COLO668 (cell line): ENCODE measurements at regions not wholly inside any gene's neighbourhood (a gene's known extent, or its start where the extent isn't known, plus 50 kb on each side); places are given as distances from the start of the nearest gene placed in this dataset.
"Not testable (repeated sequence)": the region's sequence is repeated elsewhere in the genome, so short reads cannot be mapped to it uniquely, and the experiment has no call there.

Source experiments
- DNase-seq: peaks from one replicate; lab custom pipeline; 2025; ENCODE audit not compliant: unreplicated experiment; lab: John Stamatoyannopoulos, UW

GRCh38 chr6:169145496-169145895 is 108.2 kb downstream of the THBS2 start:
- no peak for DNase-seq

GRCh38 chr6:169144356-169144755 is 109.3 kb downstream of the THBS2 start:
- DNase-seq: no peak

GRCh38 chr6:169142538-169142844 is 111.2 kb downstream of the THBS2 start:
- DNase-seq: no peak

- no peak for DNase-seq
These were observed 111.7 kb downstream of the THBS2 start for GRCh38 chr6:169141671-169142537.

- no peak for DNase-seq
These were observed 112.6 kb downstream of the THBS2 start for GRCh38 chr6:169140986-169141495.

- DNase-seq: no peak
These were observed 114.3 kb downstream of the THBS2 start for GRCh38 chr6:169139179-169139971.

GRCh38 chr6:169132352-169132940 is 121.2 kb downstream of the THBS2 start:
- no peak for DNase-seq

- DNase-seq: no peak
These were observed 122.3 kb downstream of the THBS2 start for GRCh38 chr6:169131390-169131789.

- DNase-seq: no peak
These were observed 123.5 kb downstream of the THBS2 start for GRCh38 chr6:169130113-169130512.

- no peak for DNase-seq
These were observed 132.6 kb downstream of the THBS2 start for GRCh38 chr6:169121013-169121412.

GRCh38 chr6:169119669-169120068 is 134.0 kb downstream of the THBS2 start:
- DNase-seq: no peak

GRCh38 chr6:169118346-169118830 is 135.3 kb downstream of the THBS2 start:
- no peak for DNase-seq

GRCh38 chr6:169117663-169118062 is 136.0 kb downstream of the THBS2 start:
- no peak for DNase-seq

- DNase-seq: no peak
These were observed 138.0 kb downstream of the THBS2 start for GRCh38 chr6:169115632-169116031.

GRCh38 chr6:169114632-169115031 is 139.0 kb downstream of the THBS2 start:
- DNase-seq: not testable (repeated sequence)

- no peak for DNase-seq
These were observed 140.9 kb downstream of the THBS2 start for GRCh38 chr6:169112483-169113320.

- DNase-seq: no peak
These were observed 142.4 kb downstream of the THBS2 start for GRCh38 chr6:169111203-169111602.

- no peak for DNase-seq
These were observed 144.0 kb downstream of the THBS2 start for GRCh38 chr6:169109411-169110220.

GRCh38 chr6:169108753-169109152 is 144.9 kb downstream of the THBS2 start:
- DNase-seq: no peak

- no peak for DNase-seq
These were observed 147.5 kb downstream of the THBS2 start for GRCh38 chr6:169106176-169106575.
